KMS-11 (cell line): ENCODE measurements at regions not wholly inside any gene's neighbourhood (a gene's known extent, or its start where the extent isn't known, plus 50 kb on each side); places are given as distances from the start of the nearest gene placed in this dataset.

Source experiments
- H2AFZ ChIP-seq: fragments of 200-600 bp; sonication (generic); 2 replicates; pipeline ENCODE4 v1.6.1; 2016; ENCODE audit warnings: antibody characterized with exemption, mixed run types, low read depth
- H3K27ac ChIP-seq: fragments of 200-600 bp; sonication (generic); 2 replicates; pipeline ENCODE4 v1.6.1; 2016; ENCODE audit warnings: mild to moderate bottlenecking, mixed run types
- H3K27me3 ChIP-seq: fragments of 200-600 bp; sonication (generic); 2 replicates; pipeline ENCODE4 v1.6.1; 2017; ENCODE audit warnings: mild to moderate bottlenecking, low read depth, mixed run types, moderate library complexity; ENCODE audit not compliant: insufficient read depth
- H3K36me3 ChIP-seq: fragments of 200-600 bp; sonication (generic); 2 replicates; pipeline ENCODE4 v1.6.1; 2017; ENCODE audit warnings: mild to moderate bottlenecking, mixed run types; ENCODE audit not compliant: insufficient read depth
- H3K4me1 ChIP-seq: fragments of 200-600 bp; sonication (generic); 2 replicates; pipeline ENCODE4 v1.6.1; 2016; ENCODE audit warnings: mild to moderate bottlenecking, low read depth, mixed run types; ENCODE audit not compliant: poor library complexity, severe bottlenecking
- H3K4me2 ChIP-seq: fragments of 200-600 bp; sonication (generic); 2 replicates; pipeline ENCODE4 v1.7.0; 2016; ENCODE audit warnings: mild to moderate bottlenecking, mixed run types
- H3K4me3 ChIP-seq: fragments of 200-600 bp; sonication (generic); IDR thresholded peaks from 2 replicates; pipeline ENCODE4 v1.6.1; 2017; ENCODE audit warnings: low read depth, low read length, mixed read lengths; ENCODE audit not compliant: insufficient read depth
- H3K79me2 ChIP-seq: fragments of 200-600 bp; sonication (generic); 2 replicates; pipeline ENCODE4 v1.6.1; 2016; ENCODE audit warnings: low read depth, mixed run types; ENCODE audit not compliant: insufficient read depth
- H3K9ac ChIP-seq: fragments of 200-600 bp; sonication (generic); 2 replicates; pipeline ENCODE4 v1.6.1; 2016; ENCODE audit warnings: mild to moderate bottlenecking, mixed run types
- H4K20me1 ChIP-seq: fragments of 200-600 bp; sonication (generic); 2 replicates; pipeline ENCODE4 v1.6.1; 2016; ENCODE audit warnings: mild to moderate bottlenecking, mixed run types; ENCODE audit not compliant: insufficient read depth
- CTCF ChIP-seq: fragments of 200-600 bp; sonication (generic); conservative IDR thresholded peaks from 2 replicates; pipeline ENCODE4 v1.6.1; 2017; ENCODE audit warnings: low read depth, mild to moderate bottlenecking, antibody characterized with exemption, low read length, moderate library complexity, mixed read lengths

DNA sequence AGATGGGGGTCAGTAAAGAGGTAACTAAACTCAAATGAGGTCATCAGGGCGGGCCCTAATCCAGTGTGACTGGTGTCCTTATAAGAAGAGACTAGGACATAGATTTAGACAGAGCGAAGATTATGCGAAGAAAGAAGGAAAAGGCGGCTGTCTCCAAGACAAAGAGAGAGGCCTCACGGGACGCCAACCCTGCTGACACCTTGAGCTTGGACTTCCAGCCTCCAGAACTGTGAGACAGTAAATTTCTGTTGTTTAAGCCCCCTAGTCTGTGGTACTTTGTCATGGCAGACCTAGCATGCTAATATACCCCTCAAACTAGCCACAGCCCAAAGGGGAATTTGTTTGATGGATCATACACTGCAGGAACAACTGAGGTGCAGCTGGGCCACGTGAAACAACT is 183.0 kb downstream of the ABHD5 start:
- Histone ChIP-seq H4K20me1 (no peaks in the 10 kb centered on the region), H3K4me1 (no peaks in the 10 kb centered on the region), H3K27ac (no peak overlapping the region), H3K9ac (no peak overlapping the region), H3K4me2 (no peak overlapping the region), H3K79me2 (no peaks in the 10 kb centered on the region), H3K36me3 (no peaks in the 10 kb centered on the region), H2AFZ (no peak overlapping the region), H3K4me3 (no peak overlapping the region), H3K27me3 (no peaks in the 10 kb centered on the region)
- TF ChIP-seq CTCF: no peak

DNA sequence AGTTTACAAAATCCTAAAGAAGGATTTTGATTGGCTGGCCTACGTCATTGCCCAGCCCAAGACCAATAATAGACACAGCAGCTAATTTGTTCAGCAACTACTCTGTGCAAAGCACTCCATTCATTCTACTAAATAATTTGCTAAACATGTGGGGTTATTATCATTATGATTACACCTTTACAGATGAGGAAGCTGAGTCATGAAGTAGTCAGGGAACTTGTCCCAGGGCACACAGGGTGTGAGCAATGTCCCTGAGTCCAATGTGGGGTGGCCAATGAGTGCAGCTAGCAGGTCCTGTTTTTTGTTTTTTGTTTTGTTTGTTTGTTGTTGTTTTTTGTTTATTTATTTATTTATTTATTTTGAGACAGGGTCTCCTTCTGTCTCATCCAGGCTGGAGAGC is 183.6 kb downstream of the ABHD5 start:
- no peak overlapping the region for H3K4me3 ChIP-seq
- no peaks in the 10 kb centered on the region for H3K79me2 ChIP-seq
- no peak overlapping the region for H3K4me2 ChIP-seq
- H3K36me3 ChIP-seq: no peaks in the 10 kb centered on the region
- no peaks in the 10 kb centered on the region for H4K20me1 ChIP-seq
- H3K27me3 ChIP-seq: no peaks in the 10 kb centered on the region
- no peaks in the 10 kb centered on the region for H3K4me1 ChIP-seq
- no peak overlapping the region for H3K9ac ChIP-seq
- no peak overlapping the region for H2AFZ ChIP-seq
- no peak overlapping the region for H3K27ac ChIP-seq
- TF ChIP-seq CTCF: no peak

DNA sequence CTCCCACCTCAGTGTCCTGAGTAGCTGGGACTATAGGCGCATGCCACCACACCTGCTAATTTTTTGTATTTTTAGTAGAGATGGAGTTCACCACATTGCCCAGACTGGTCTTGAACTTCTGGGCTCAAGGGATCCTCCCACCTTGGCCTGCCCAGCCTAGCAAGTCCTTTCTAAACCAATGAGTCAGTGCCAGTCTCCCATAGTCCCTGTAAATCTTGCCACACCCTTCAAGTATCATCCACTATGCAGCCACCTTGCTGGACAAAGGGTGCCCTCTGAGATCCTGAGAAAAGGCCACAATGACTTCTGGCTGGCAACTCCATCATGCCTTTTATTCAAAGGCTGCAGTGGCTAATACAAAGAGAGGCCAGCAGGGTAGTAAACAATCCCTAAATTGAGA is 184.0 kb downstream of the ABHD5 start:
- no peaks in the 10 kb centered on the region for H3K36me3 ChIP-seq
- no peak for TF ChIP-seq CTCF
- no peak overlapping the region for H3K4me3 ChIP-seq
- no peaks in the 10 kb centered on the region for H3K4me1 ChIP-seq
- no peak overlapping the region for H3K4me2 ChIP-seq
- H3K79me2 ChIP-seq: no peaks in the 10 kb centered on the region
- H3K9ac ChIP-seq: no peak overlapping the region
- H3K27ac ChIP-seq: no peak overlapping the region
- no peak overlapping the region for H2AFZ ChIP-seq
- H3K27me3 ChIP-seq: no peaks in the 10 kb centered on the region
- no peaks in the 10 kb centered on the region for H4K20me1 ChIP-seq

DNA sequence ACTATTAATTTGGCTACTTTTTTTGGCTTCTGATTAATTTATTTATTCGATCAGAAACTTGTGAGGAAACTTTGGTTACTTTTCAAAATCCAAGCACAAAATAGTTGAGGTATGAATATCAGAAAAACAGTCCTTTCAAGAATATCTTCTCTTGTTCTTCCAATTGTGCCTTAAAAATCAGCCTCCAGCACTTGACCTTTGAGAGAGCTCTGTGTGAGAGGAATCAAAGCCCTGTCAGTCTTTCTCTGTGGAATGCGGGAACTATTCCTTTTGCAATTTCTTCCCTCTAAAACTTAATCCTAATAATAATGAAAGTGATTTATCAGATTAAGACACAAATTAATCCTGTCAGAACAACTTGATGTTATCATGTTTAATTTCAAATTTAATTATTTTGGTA is 185.9 kb downstream of the ABHD5 start:
- no peak for TF ChIP-seq CTCF
- no peak overlapping the region for H3K9ac ChIP-seq
- no peaks in the 10 kb centered on the region for H3K36me3 ChIP-seq
- H3K4me3 ChIP-seq: no peak overlapping the region
- H3K79me2 ChIP-seq: no peaks in the 10 kb centered on the region
- no peak overlapping the region for H3K4me2 ChIP-seq
- no peaks in the 10 kb centered on the region for H4K20me1 ChIP-seq
- no peak overlapping the region for H2AFZ ChIP-seq
- H3K27me3 ChIP-seq: no peaks in the 10 kb centered on the region
- H3K27ac ChIP-seq: no peak overlapping the region
- no peaks in the 10 kb centered on the region for H3K4me1 ChIP-seq

- H3K4me1 ChIP-seq: no peaks in the 10 kb centered on the region
- H3K4me2 ChIP-seq: no peak overlapping the region
- H3K9ac ChIP-seq: no peak overlapping the region
- H3K79me2 ChIP-seq: no peaks in the 10 kb centered on the region
- no peak overlapping the region for H3K4me3 ChIP-seq
- TF ChIP-seq CTCF: no peak
- H2AFZ ChIP-seq: no peak overlapping the region
- no peaks in the 10 kb centered on the region for H3K27me3 ChIP-seq
- H3K36me3 ChIP-seq: no peaks in the 10 kb centered on the region
- no peak overlapping the region for H3K27ac ChIP-seq
- H4K20me1 ChIP-seq: no peaks in the 10 kb centered on the region
Measured at GRCh38 chr3:43879166-43879565, 188.4 kb downstream of the ABHD5 start.
